Neural cell (in vitro differentiated cells): ENCODE measurements at regions not wholly inside any gene's neighbourhood (a gene's known extent, or its start where the extent isn't known, plus 50 kb on each side); places are given as distances from the start of the nearest gene placed in this dataset.

ENCODE experiments used
- H2AFZ ChIP-seq: fragments of 200-600, 300-800 bp; sonication (generic), shearing (Covaris generic); 2 replicates; pipeline ENCODE4 v1.6.0; 2014; ENCODE audit warnings: low read depth, mild to moderate bottlenecking, antibody characterized with exemption, low read length, moderate library complexity
- H3F3A ChIP-seq: fragments of 200-600 bp; shearing (Covaris generic); 2 replicates; pipeline ENCODE4 v1.6.1; 2016; ENCODE audit warnings: mild to moderate bottlenecking, moderate library complexity, mixed read lengths, antibody characterized with exemption, low read length; ENCODE audit not compliant: insufficient read depth, poor library complexity, severe bottlenecking
- H3K27ac ChIP-seq: fragments of 200-600, 300-800 bp; sonication (generic), shearing (Covaris generic); 2 replicates; pipeline ENCODE4 v1.5.1; 2014; ENCODE audit warnings: mild to moderate bottlenecking, low read length, moderate library complexity
- H3K27me3 ChIP-seq: fragments of 300-800, 200-600 bp; sonication (generic), shearing (Covaris generic); 2 replicates; pipeline ENCODE4 v1.6.0; 2014; ENCODE audit warnings: mild to moderate bottlenecking, low read depth, low read length, moderate library complexity; ENCODE audit not compliant: insufficient read depth
- H3K36me3 ChIP-seq: fragments of 300-800, 200-600 bp; sonication (generic), shearing (Covaris generic); 2 replicates; pipeline ENCODE4 v1.5.1; 2014; ENCODE audit warnings: mild to moderate bottlenecking, antibody characterized with exemption, low read length, moderate library complexity; ENCODE audit not compliant: insufficient read depth
- H3K4me2 ChIP-seq: fragments of 300-800, 200-600 bp; sonication (generic), shearing (Covaris generic); 2 replicates; pipeline ENCODE4 v1.6.0; 2014; ENCODE audit warnings: mild to moderate bottlenecking, low read length
- H3K4me3 ChIP-seq: fragments of 300-800, 200-600 bp; sonication (generic), shearing (Covaris generic); 2 replicates; pipeline ENCODE4 v1.5.1; 2014; ENCODE audit warnings: mild to moderate bottlenecking, low read length, moderate library complexity
- H3K79me2 ChIP-seq: fragments of 200-600 bp; shearing (Covaris generic); replicated peaks from 2 replicates; pipeline ENCODE4 v1.6.0; 2014; ENCODE audit warnings: mild to moderate bottlenecking, low read length, moderate library complexity; ENCODE audit not compliant: insufficient read depth
- H3K9ac ChIP-seq: fragments of 300-800, 200-600 bp; sonication (generic), shearing (Covaris generic); 2 replicates; pipeline ENCODE4 v1.6.1; 2016; ENCODE audit warnings: mild to moderate bottlenecking, low read length, mixed read lengths
- H3K9me2 ChIP-seq: fragments of 200-600 bp; shearing (Covaris generic); 2 replicates; pipeline ENCODE4 v1.6.1; 2016; ENCODE audit warnings: mild to moderate bottlenecking, low read length, mixed read lengths; ENCODE audit not compliant: insufficient read depth
- H3K9me3 ChIP-seq: fragments of 200-600, 300-800 bp; sonication (generic), shearing (Covaris generic); 2 replicates; pipeline ENCODE4 v1.6.1; 2016; ENCODE audit warnings: mild to moderate bottlenecking, mixed run types, low read length, moderate library complexity, mixed read lengths
- H4K20me1 ChIP-seq: fragments of 200-600 bp; shearing (Covaris generic); 2 replicates; pipeline ENCODE4 v1.6.1; 2016; ENCODE audit warnings: mild to moderate bottlenecking, mixed run types; ENCODE audit not compliant: insufficient read depth
- CTCF ChIP-seq: fragments of 450-650 bp; IDR thresholded peaks from 2 replicates; pipeline ENCODE4 v1.5.1; 2014; ENCODE audit warnings: antibody characterized with exemption, mild to moderate bottlenecking, moderate library complexity; ENCODE audit not compliant: poor library complexity, severe bottlenecking
- EP300 ChIP-seq: fragments of 450-650 bp; conservative IDR thresholded peaks from 2 replicates; pipeline ENCODE4 v1.6.1; 2014; ENCODE audit warnings: antibody characterized with exemption, mild to moderate bottlenecking, moderate library complexity; ENCODE audit not compliant: poor library complexity, severe bottlenecking
- EZH2 ChIP-seq: fragments of 200-600, 300-800 bp; shearing (Covaris generic), sonication (generic); IDR thresholded peaks from 2 replicates; pipeline ENCODE4 v1.6.1; 2014; ENCODE audit warnings: antibody characterized with exemption, low read length, borderline replicate concordance, mild to moderate bottlenecking; ENCODE audit not compliant: insufficient read depth, poor library complexity, severe bottlenecking
- MXI1 ChIP-seq: fragments of 450-650 bp; conservative IDR thresholded peaks from 2 replicates; pipeline ENCODE4 v1.6.1; 2014; ENCODE audit warnings: antibody characterized with exemption, mild to moderate bottlenecking; ENCODE audit not compliant: poor library complexity, severe bottlenecking
- POLR2AphosphoS5 ChIP-seq: IDR thresholded peaks from 2 replicates; pipeline ENCODE4 v1.6.1; 2012
- RAD21 ChIP-seq: fragments of 450-650 bp; conservative IDR thresholded peaks from 2 replicates; pipeline ENCODE4 v1.6.1; 2014; ENCODE audit warnings: antibody characterized with exemption, mild to moderate bottlenecking, moderate library complexity
- REST ChIP-seq: IDR thresholded peaks from 2 replicates; pipeline ENCODE4 v1.6.1; 2012; ENCODE audit warnings: borderline replicate concordance
- SMC3 ChIP-seq: fragments of 450-650 bp; conservative IDR thresholded peaks from 2 replicates; pipeline ENCODE4 v1.6.1; 2014; ENCODE audit warnings: antibody characterized with exemption, mild to moderate bottlenecking, moderate library complexity; ENCODE audit not compliant: poor library complexity
- TAF1 ChIP-seq: IDR thresholded peaks from 2 replicates; pipeline ENCODE4 v1.6.1; 2012; ENCODE audit warnings: low read depth

GRCh38 chr9:78438211-78438610 lies 141.3 kb downstream of the PSAT1 start:
- no peaks in the 10 kb centered on the region for H3K79me2 ChIP-seq
- peak overlapping the region; percentile 29 for H3K4me3 ChIP-seq
- no peaks in the 10 kb centered on the region for H3K9me3 ChIP-seq
- no peaks in the 10 kb centered on the region for H3K36me3 ChIP-seq
- H3K9ac ChIP-seq: peak overlapping the region; percentile 41
- H3K27ac ChIP-seq: peak overlapping the region; percentile 16
- H4K20me1 ChIP-seq: no peaks in the 10 kb centered on the region
- H2AFZ ChIP-seq: no peak overlapping the region
- no peaks in the 10 kb centered on the region for H3K27me3 ChIP-seq
- peak overlapping the region; percentile 22 for H3K4me2 ChIP-seq
- peaks cover 5% of the 10 kb centered on the region for H3F3A ChIP-seq
- H3K9me2 ChIP-seq: no peaks in the 10 kb centered on the region
- TF ChIP-seq EZH2 (no peak), RAD21 (no peak), CTCF (no peak), EP300 (no peak), SMC3 (no peak), REST (no peak), MXI1 (no peak), TAF1 (no peak), POLR2AphosphoS5 (no peak)

GRCh38 chr9:78438780-78439179 lies 141.9 kb downstream of the PSAT1 start:
- H3K79me2 ChIP-seq: no peaks in the 10 kb centered on the region
- no peak overlapping the region for H2AFZ ChIP-seq
- TF ChIP-seq TAF1 (no peak), REST (no peak), SMC3 (no peak), CTCF (no peak), EP300 (no peak), EZH2 (no peak), MXI1 (no peak), RAD21 (no peak), POLR2AphosphoS5 (no peak)
- no peaks in the 10 kb centered on the region for H3K27me3 ChIP-seq
- H3F3A ChIP-seq: peaks cover 5% of the 10 kb centered on the region
- H3K9me2 ChIP-seq: no peaks in the 10 kb centered on the region
- H3K9me3 ChIP-seq: no peaks in the 10 kb centered on the region
- no peaks in the 10 kb centered on the region for H4K20me1 ChIP-seq
- H3K27ac ChIP-seq: peak overlapping the region; percentile 47
- no peak overlapping the region for H3K4me2 ChIP-seq
- peak overlapping the region; percentile 49 for H3K4me3 ChIP-seq
- H3K36me3 ChIP-seq: no peaks in the 10 kb centered on the region
- peak overlapping the region; percentile 41 for H3K9ac ChIP-seq
